ENCODE measurements at regions not wholly inside any gene's neighbourhood (a gene's known extent, or its start where the extent isn't known, plus 50 kb on each side); places are given as distances from the start of the nearest gene placed in this dataset.
"Not testable (repeated sequence)": the region's sequence is repeated elsewhere in the genome, so short reads cannot be mapped to it uniquely, and the experiment has no call there.

DNA sequence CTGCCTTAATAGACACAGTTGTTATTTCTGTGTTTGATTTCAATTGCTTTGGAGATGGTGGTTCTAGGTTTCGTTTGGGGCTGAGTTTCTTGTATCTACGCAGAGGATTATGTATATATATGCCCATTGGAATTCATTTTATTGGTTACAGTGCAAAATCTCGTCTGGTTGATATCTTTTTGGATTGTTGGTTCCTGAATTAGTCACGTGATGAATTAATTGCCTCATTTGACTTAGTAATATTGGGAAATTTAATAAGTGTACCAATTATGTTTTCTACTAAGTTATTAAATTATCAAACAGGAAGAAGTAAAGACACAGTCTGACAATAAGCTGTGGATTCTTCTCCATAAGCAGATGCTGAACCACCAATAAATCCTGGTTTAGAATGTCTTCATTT, 467.9 kb upstream of the TENM3 start:
- DNase-seq (ENCODE audit: low read depth in 1 of 2, low spot score in 1 of 2): no peak

- DNase-seq (ENCODE audit: low read depth in 1 of 2, low spot score in 1 of 2): no peak
Measured at GRCh38 chr4:181776264-181777054, 466.7 kb upstream of the TENM3 start.

GRCh38 chr4:181777518-181777917, 465.7 kb upstream of the TENM3 start:
- DNase-seq (ENCODE audit: low read depth in 1 of 2, low spot score in 1 of 2): no peak

- no peak for DNase-seq (ENCODE audit: low read depth in 1 of 2, low spot score in 1 of 2)
Measured at GRCh38 chr4:181784881-181785280, 458.3 kb upstream of the TENM3 start.

DNA sequence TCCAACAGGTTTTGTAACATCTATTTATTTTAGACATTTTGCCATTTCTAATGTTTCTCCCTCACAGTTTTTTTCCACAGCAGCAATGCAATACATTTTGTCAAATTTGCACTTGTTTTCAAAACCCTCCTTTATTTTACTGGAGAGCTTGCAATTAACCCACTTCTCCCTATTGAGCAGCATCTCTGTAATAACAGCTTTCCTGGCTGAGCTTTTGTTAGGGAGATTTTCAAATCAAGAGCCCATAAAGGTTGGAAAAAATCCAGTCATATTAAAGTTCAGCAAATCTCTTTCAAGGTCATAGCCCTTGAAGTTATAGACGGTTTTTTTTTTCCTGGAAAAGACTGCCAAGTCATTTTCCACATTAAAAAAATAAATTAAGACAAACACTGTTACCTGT, 450.6 kb upstream of the TENM3 start:
- no peak for DNase-seq (ENCODE audit: low read depth in 1 of 2, low spot score in 1 of 2)

DNA sequence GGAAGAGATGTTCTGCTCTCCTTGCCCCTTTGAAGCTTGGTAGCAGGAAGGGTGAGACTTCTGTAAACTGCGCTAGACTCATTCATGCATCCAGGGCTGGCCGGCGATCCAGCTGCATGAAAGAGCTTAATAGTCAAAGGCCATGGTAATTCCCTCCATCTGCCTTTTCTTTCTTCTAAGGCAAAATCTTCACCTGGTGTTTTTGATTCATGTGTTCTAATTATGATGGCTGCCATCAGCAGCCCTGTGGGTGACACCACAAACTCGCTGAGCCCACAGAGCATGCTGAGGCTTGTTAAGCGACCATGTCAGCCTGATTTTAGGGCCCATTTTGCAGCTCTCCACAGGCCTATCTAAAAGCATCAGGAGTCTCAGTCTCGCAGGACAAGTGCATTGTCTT, 450.1 kb upstream of the TENM3 start:
- no peak for DNase-seq (ENCODE audit: low read depth in 1 of 2, low spot score in 1 of 2)

DNA sequence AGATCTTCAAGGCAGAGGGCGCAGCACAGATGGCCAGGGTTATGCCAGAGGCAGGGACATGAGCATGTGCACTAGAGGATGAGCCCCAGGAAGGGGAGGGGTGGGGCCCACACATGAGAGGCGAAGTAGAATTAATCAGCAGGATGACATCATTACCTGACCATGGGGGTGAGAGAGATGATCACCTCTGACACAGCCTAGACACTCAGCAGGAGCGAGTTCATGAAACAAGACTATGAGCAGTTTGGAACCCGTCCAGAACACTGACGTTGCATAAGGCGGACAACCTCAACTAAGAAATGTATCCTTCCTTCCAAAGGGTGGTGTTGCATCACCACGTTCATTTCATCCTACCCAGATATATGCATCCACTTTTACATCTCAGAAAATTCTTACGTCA, 446.7 kb upstream of the TENM3 start:
- DNase-seq (ENCODE audit: low read depth in 1 of 2, low spot score in 1 of 2): no peak

GRCh38 chr4:181798536-181798935, 444.7 kb upstream of the TENM3 start:
- DNase-seq (ENCODE audit: low read depth in 1 of 2, low spot score in 1 of 2): no peak

- no peak for DNase-seq (ENCODE audit: low read depth in 1 of 2, low spot score in 1 of 2)
Measured at GRCh38 chr4:181799561-181800069, 443.6 kb upstream of the TENM3 start.

GRCh38 chr4:181802207-181802606, 441.0 kb upstream of the TENM3 start:
- no peak for DNase-seq (ENCODE audit: low read depth in 1 of 2, low spot score in 1 of 2)

DNA sequence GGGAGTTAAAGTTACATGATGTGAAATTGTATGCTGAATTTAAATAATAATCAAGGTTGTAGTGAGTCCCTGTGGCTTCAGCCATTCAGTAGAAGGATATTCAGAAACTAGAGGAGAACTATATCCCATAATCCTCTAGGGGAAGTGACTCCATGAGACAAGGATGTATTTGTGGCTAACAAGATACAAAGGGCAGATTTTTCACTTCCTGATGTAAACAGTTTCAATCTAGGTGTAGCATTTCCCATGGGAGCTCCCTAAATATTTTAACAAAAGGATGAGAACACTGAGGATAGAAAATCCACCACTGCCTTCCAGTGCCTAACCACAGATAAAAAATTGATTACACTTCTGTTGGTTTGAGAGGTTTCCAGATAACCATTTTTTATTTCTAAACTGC, 435.4 kb upstream of the TENM3 start:
- no peak for DNase-seq (ENCODE audit: low read depth in 1 of 2, low spot score in 1 of 2)

GRCh38 chr4:181810711-181811110, 432.5 kb upstream of the TENM3 start:
- DNase-seq (ENCODE audit: low read depth in 1 of 2, low spot score in 1 of 2): no peak

DNA sequence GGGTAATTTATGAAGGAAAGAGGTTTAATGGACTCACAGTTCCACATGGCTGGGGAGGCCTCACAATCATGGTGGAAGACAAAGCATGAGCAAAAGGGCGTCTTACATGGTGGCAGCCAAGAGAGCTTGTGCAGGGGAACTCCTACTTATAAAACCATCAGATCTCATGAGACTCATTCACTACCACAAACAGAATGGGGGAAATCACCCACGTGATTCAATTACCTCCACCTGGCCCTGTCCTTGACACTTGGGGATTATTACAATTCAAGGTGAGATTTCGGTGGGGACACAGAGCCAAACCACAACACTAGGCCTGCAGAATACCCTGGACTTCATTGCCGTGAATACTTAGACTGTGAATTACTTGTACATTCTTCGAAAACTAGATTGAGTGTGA, 431.7 kb upstream of the TENM3 start:
- not testable (repeated sequence) for DNase-seq (ENCODE audit: low read depth in 1 of 2, low spot score in 1 of 2)

DNA sequence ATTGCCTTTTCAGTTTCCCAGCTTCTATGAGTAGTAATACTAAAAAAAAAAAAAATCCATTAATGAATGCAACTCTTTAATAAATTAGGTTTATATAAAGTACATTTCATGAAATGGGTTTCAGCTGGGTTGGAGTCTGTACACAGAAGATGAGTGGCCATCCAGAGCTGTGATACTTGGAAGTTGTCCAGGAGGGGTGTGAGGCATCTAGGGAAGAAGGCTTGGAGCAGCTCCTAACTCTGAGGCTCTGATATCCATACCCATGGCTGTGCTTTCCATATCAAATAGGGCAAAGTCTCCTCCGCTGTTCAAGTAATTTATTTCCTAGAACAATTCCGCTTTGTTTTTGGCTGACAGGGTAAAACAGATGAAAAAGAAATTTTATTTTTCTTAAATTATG, 423.3 kb upstream of the TENM3 start:
- DNase-seq (ENCODE audit: low read depth in 1 of 2, low spot score in 1 of 2): no peak

- DNase-seq (ENCODE audit: low read depth in 1 of 2, low spot score in 1 of 2): no peak
Measured at GRCh38 chr4:181820553-181820952, 422.6 kb upstream of the TENM3 start.

DNA sequence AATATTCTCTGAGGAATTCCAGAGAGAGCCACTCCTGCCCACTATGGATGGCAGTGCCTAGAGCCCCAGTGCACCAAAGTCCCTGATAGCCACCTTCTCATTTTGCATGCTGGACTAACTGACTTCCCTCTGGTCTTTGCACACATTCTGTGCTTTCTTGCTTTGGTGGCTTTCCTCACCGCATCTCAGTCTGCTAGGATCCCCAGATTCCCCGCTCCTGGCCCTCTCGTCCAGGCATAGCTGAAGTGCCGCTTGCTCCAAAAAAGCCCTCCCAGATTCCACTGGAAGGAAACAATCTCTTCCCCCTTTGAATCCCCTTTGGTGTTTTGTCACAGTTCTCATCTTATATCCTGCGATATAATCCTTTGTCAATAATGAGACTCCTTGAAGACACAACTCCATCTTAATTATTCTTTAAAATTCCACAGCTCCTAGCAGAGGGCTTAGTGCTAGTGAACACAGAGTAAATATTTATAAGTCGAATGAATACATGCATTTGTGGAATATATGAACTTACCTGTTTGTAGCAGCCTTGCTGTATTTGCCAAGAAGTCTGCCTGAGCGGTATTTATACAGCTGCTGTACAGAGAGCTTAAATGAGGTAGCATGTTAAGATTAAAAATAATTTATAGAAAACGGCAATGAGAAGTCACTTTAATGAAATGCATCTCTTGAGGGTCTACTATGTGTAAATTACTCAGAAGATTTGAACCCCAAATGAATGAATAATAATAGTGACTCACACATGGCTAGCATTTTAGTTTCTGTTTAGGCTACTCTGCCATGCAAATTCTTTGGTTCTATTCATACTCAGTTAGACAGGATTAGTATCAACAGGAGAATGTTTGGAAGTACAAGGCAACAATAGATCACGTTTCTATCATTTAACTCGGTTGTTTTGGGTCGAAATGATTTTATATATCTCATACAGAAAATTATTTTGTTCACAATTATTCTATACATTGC, 421.9 kb upstream of the TENM3 start:
- no peak for DNase-seq (ENCODE audit: low read depth in 1 of 2, low spot score in 1 of 2)

DNA sequence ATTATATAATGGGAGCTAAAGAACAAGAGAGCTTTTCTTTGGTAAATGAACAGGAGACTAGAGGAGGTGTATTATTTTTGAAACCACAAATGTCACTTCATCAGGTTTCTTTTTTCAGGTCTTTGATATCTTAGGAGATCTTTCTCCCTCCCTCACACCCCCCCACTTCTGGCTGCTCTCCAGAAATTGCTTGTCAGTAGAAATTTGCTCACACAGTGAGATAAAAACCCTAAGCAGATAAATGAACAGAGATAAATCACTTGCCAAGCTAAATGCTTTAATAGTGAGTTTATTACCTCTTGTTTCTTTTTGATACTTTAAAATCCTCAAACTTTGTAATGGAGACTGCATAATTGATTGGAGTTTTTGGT, 421.2 kb upstream of the TENM3 start:
- DNase-seq (ENCODE audit: low read depth in 1 of 2, low spot score in 1 of 2): no peak

DNA sequence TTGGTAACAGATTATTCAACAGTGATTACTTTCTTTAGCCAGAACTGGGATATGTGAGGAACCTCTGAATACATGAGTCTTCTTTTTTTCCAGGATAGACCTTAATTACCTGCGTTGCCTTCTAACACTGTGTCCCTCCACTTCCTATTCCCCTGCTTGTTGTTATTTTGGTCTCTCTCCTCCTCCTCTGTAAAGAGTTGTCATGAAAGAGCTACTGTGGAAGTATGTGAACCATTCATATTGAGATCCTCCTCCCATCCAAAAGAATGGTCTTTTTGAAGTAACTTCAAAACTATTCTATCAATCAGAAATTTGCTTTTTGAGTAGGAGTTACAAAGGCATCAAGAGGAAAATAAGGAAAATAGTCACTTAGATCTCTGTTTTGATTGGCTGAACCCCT, 420.0 kb upstream of the TENM3 start:
- DNase-seq (ENCODE audit: low read depth in 1 of 2, low spot score in 1 of 2): no peak

- no peak for DNase-seq (ENCODE audit: low read depth in 1 of 2, low spot score in 1 of 2)
Measured at GRCh38 chr4:181823645-181824044, 419.6 kb upstream of the TENM3 start.

DNA sequence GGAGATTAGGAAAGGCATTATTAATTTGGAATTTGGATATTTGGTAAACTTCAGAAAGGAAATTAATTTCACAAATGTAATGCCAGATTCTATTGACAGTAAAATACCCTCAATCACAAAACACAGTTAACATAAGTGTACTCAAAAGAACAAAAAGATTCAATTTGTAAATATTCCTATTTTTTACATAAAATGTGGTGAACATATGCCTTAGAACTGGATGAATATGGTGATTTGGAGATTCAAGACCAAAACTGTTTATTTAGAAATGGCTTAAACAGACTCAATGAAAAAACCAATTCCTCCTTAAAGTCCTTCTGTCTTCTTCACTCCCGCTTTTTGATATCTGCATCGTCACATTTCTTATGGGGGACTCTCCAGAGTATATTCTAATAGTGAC, 417.6 kb upstream of the TENM3 start:
- no peak for DNase-seq (ENCODE audit: low read depth in 1 of 2, low spot score in 1 of 2)

- DNase-seq (ENCODE audit: low read depth in 1 of 2, low spot score in 1 of 2): no peak
Measured at GRCh38 chr4:181827246-181827645, 416.0 kb upstream of the TENM3 start.

DNA sequence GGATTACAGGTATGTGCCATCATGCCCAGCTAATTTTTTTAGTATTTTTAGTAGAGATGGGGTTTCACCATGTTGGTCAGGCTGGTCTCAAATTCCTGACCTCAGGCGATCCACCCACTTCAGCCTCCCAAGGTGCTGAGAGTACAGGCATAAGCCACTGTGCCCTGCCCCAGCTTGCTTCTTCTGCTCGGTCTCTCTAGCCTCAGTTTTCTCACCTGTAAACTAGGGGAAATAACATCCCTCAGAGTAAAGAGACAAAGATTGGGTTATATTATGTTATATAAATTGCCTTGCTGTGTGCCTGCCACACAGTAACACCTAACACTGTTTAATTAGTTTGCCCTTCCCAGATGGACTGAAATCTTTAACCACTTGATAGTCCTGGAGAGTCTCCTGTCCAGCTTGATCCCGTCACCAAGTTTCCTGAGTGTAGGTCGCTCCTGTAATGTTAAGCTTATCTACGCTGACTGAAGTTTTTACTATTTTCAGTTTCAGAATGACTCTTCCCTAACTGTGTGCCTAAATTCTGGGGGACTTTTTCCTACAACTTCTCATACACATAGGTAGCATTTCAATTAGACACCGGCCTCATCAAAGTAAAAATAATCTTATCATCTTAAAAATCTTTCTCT, 412.7 kb upstream of the TENM3 start:
- no peak for DNase-seq (ENCODE audit: low read depth in 1 of 2, low spot score in 1 of 2)
